K562 (cell line): ENCODE measurements at regions not wholly inside any gene's neighbourhood (a gene's known extent, or its start where the extent isn't known, plus 50 kb on each side); places are given as distances from the start of the nearest gene placed in this dataset.

Source experiments
- MAFG ChIP-seq: fragments of 450-650 bp; conservative IDR thresholded peaks from 2 replicates; pipeline ENCODE4 v1.6.1; 2016; ENCODE audit warnings: missing genetic modification characterization, missing compliant biosample characterization
- MAZ ChIP-seq, 2 experiments: fragments of 450-650 bp in 1 of 2; sonication (generic) in 1 of 2; formaldehyde crosslinking; IDR thresholded peaks in 1 of 2; conservative IDR thresholded peaks in 1 of 2; 2 replicates each; pipeline versions ENCODE4 v1.4.0 to v1.5.0; 2020; ENCODE audit warnings: mild to moderate bottlenecking in 1 of 2, missing genetic modification reagents in 1 of 2

DNA sequence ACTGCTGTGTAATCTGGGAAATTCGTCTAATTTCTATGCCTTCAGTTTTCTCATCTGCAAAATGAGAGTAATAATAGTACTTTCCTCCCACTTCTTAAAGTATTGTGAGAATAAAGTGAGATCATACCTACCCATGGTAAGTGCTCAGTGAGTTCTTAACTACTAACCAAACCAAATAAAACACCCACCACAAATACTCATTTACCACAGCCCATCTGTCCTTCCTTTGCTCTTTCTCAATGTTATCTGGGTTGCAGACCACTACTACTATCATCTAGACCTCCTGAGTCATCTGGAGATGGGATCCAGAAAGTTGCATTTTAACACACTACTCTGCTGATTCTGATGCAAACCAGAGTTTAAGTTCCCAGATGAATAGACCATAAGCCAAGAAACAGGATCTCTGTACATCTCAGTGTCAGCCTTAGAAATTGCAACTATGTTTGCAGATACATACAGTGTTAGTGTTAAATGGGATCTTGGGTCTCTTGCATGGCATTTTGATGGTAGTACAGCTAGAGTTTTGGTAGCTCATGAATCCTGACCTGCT, 105.4 kb upstream of the ATP10B start:
- TF ChIP-seq MAZ (CRISPR knock-in tag; conservative IDR thresholded peaks at IDR 0.05 in 1 of 2, IDR thresholded peaks at IDR 0.05 in 1 of 2) (no peak), MAFG (tag) (no peak)
